HCT116 (cell line): ENCODE measurements at regions not wholly inside any gene's neighbourhood (a gene's known extent, or its start where the extent isn't known, plus 50 kb on each side); places are given as distances from the start of the nearest gene placed in this dataset.

Source experiments
- ATAC-seq: fragments of 200-7000 bp; cut with Tn5 transposase; 2 replicates; pipeline ENCODE4 v1.9.1; 2020; ENCODE audit warnings: mild to moderate bottlenecking, moderate library complexity
- BruUV-seq: library from RNA; stranded (reverse); fragments of 400-500 nt; replicated peaks from 2 replicates; lab custom pipeline; 2021; lab: Mats Ljungman, UMichigan
- CTCF ChIA-PET: fragments of 300-600 bp; sonication (Branson Sonifier 250); formaldehyde crosslinking; loops from one replicate; lab custom pipeline; 2021; ENCODE audit warnings: antibody characterized with exemption; lab: Charles Lee
- POLR2A ChIA-PET: fragments of 300-600, 350-600 bp; sonication (Branson Sonifier 250); formaldehyde crosslinking; loops from one replicate; lab custom pipeline; 2021; ENCODE audit warnings: antibody characterized with exemption; lab: Charles Lee
- RAD21 ChIA-PET, 2 experiments: fragments of 300-600 bp; sonication (Branson Sonifier 250); formaldehyde crosslinking; loops; one replicate each; lab custom pipeline; 2023; ENCODE audit warnings: low total read pairs in 2 of 2; ENCODE audit not compliant: uncharacterized antibody in 2 of 2, unreplicated experiment in 2 of 2, low non-redundant PET in 1 of 2; lab: Charles Lee
- DNase-seq: peaks from one replicate; pipeline ENCODE4 v3.0.0-alpha.2; 2010; ENCODE audit warnings: low read depth, low spot score
- H2AFZ ChIP-seq: fragments of 200-600 bp; shearing (Covaris generic), sonication (generic); 2 replicates; pipeline ENCODE4 v1.6.1; 2017; ENCODE audit warnings: low read depth, mixed run types, mixed read lengths, antibody characterized with exemption, low read length; ENCODE audit not compliant: poor library complexity, severe bottlenecking
- H3K27ac ChIP-seq: 2 replicates; pipeline ENCODE4 v1.5.1; 2012; ENCODE audit warnings: low read depth, low read length
- H3K27me3 ChIP-seq: fragments of 200-600 bp; sonication (generic); 2 replicates; pipeline ENCODE4 v1.6.1; 2016; ENCODE audit warnings: mixed run types, low read length, mixed read lengths; ENCODE audit not compliant: insufficient read depth
- H3K36me3 ChIP-seq, 2 experiments: fragments of 200-500 bp in 1 of 2; fragments of 200-600 bp in 1 of 2; sonication (Bioruptor generic) in 1 of 2; sonication (generic) in 1 of 2; 2 replicates each; pipeline versions ENCODE4 v1.5.1 to v1.6.1; 2014 to 2016; ENCODE audit warnings: low read length in 2 of 2, inconsistent platforms in 1 of 2, mixed read lengths in 1 of 2, mixed run types in 1 of 2; ENCODE audit not compliant: insufficient read depth in 2 of 2, control insufficient read depth in 1 of 2
- H3K4me1 ChIP-seq, 2 experiments: fragments of 200-600 bp in 1 of 2; sonication (generic) in 1 of 2; 2 replicates each; pipeline versions ENCODE4 v1.5.1 to v1.6.1; 2012 to 2017; ENCODE audit warnings: low read length in 2 of 2, inconsistent platforms in 1 of 2, mild to moderate bottlenecking in 1 of 2, mixed read lengths in 1 of 2, mixed run types in 1 of 2, moderate library complexity in 1 of 2; ENCODE audit not compliant: insufficient read depth in 2 of 2, control insufficient read depth in 1 of 2
- H3K4me2 ChIP-seq: fragments of 200-600 bp; sonication (generic); 2 replicates; pipeline ENCODE4 v1.6.1; 2017; ENCODE audit warnings: mixed run types, low read length, mixed read lengths
- H3K4me3 ChIP-seq, 2 experiments: fragments of 200-600 bp in 1 of 2; sonication (generic) in 1 of 2; replicated peaks in 1 of 2; 2 replicates each; pipeline ENCODE4 v1.5.1; 2011 to 2016; ENCODE audit warnings: low read length in 2 of 2, control low read depth in 1 of 2, low read depth in 1 of 2, mild to moderate bottlenecking in 1 of 2, mixed read lengths in 1 of 2, mixed run types in 1 of 2
- H3K79me2 ChIP-seq: fragments of 200-600 bp; sonication (generic); 2 replicates; pipeline ENCODE4 v1.6.1; 2017; ENCODE audit warnings: mild to moderate bottlenecking, mixed run types, low read length, moderate library complexity, mixed read lengths; ENCODE audit not compliant: insufficient read depth
- H3K9ac ChIP-seq: fragments of 200-600 bp; sonication (generic); 2 replicates; pipeline ENCODE4 v1.6.1; 2016; ENCODE audit warnings: low read length, mixed read lengths
- H3K9me2 ChIP-seq: fragments of 200-600 bp; sonication (generic), shearing (Covaris generic); 2 replicates; pipeline ENCODE4 v1.6.1; 2017; ENCODE audit warnings: mixed run types, mild to moderate bottlenecking, moderate library complexity; ENCODE audit not compliant: insufficient read depth
- H3K9me3 ChIP-seq, 2 experiments: fragments of 200-500 bp in 1 of 2; fragments of 200-600 bp in 1 of 2; sonication (Bioruptor generic) in 1 of 2; sonication (generic) in 1 of 2; 2 replicates each; pipeline ENCODE4 v1.6.1; 2014 to 2017; ENCODE audit warnings: low read length in 2 of 2, mixed read lengths in 2 of 2, inconsistent platforms in 1 of 2, low read depth in 1 of 2, mild to moderate bottlenecking in 1 of 2, mixed run types in 1 of 2, moderate library complexity in 1 of 2; ENCODE audit not compliant: control insufficient read depth in 1 of 2, insufficient read depth in 1 of 2
- H4K20me1 ChIP-seq: fragments of 200-600 bp; sonication (generic), shearing (Covaris generic); 2 replicates; pipeline ENCODE4 v1.6.1; 2017; ENCODE audit warnings: mixed run types, mild to moderate bottlenecking, moderate library complexity; ENCODE audit not compliant: insufficient read depth
- CEBPB ChIP-seq: IDR thresholded peaks from 2 replicates; pipeline ENCODE4 v1.6.1; 2012; ENCODE audit warnings: low read depth
- CTCF ChIP-seq, 3 experiments: fragments of 200-600 bp in 1 of 3; sonication (generic) in 1 of 3; IDR thresholded peaks in 2 of 3; conservative IDR thresholded peaks in 1 of 3; 2 replicates each; pipeline ENCODE4 v1.5.1; 2012 to 2017; ENCODE audit warnings: low read depth in 2 of 3, low read length in 2 of 3, antibody characterized with exemption in 1 of 3, borderline replicate concordance in 1 of 3, control low read depth in 1 of 3, mild to moderate bottlenecking in 1 of 3, mixed read lengths in 1 of 3, mixed run types in 1 of 3, moderate library complexity in 1 of 3; ENCODE audit not compliant: insufficient read depth in 1 of 3
- EZH2phosphoT487 ChIP-seq: fragments of 200-600 bp; IDR thresholded peaks from 2 replicates; pipeline ENCODE4 v1.6.1; 2018; ENCODE audit warnings: antibody characterized with exemption, borderline replicate concordance
- FOSL1 ChIP-seq: IDR thresholded peaks from 2 replicates; pipeline ENCODE4 v1.6.1; 2012; ENCODE audit warnings: low read depth
- MAX ChIP-seq: IDR thresholded peaks from 2 replicates; pipeline ENCODE4 v1.6.1; 2012
- POLR2A ChIP-seq: IDR thresholded peaks from 2 replicates; pipeline ENCODE4 v1.7.0; 2011; ENCODE audit warnings: borderline replicate concordance; ENCODE audit not compliant: insufficient read depth, insufficient read length; ENCODE audit errors: extremely low read depth
- POLR2AphosphoS5 ChIP-seq: IDR thresholded peaks from 2 replicates; pipeline ENCODE4 v1.6.1; 2011; ENCODE audit warnings: mild to moderate bottlenecking, low read depth, low read length, moderate library complexity
- RAD21 ChIP-seq: IDR thresholded peaks from 2 replicates; pipeline ENCODE4 v1.6.1; 2012; ENCODE audit warnings: low read depth, mild to moderate bottlenecking
- SIN3A ChIP-seq: IDR thresholded peaks from 2 replicates; pipeline ENCODE4 v1.6.1; 2012; ENCODE audit warnings: low read depth
- SP1 ChIP-seq: IDR thresholded peaks from 2 replicates; pipeline ENCODE4 v1.6.1; 2012; ENCODE audit warnings: low read depth
- TCF7L2 ChIP-seq: IDR thresholded peaks from 2 replicates; pipeline ENCODE4 v1.7.0; 2011; ENCODE audit warnings: borderline replicate concordance, inconsistent platforms; ENCODE audit not compliant: insufficient read depth, insufficient read length; ENCODE audit errors: extremely low read depth
- YY1 ChIP-seq: IDR thresholded peaks from 2 replicates; pipeline ENCODE4 v1.6.1; 2011; ENCODE audit warnings: low read length, low read depth, moderate library complexity, mild to moderate bottlenecking; ENCODE audit not compliant: insufficient replicate concordance; ENCODE audit errors: extremely low read depth
- ZFX ChIP-seq: fragments of 450-650 bp; IDR thresholded peaks from 2 replicates; pipeline ENCODE4 v1.6.1; 2017
- ZNF274 ChIP-seq: fragments of 200-500 bp; sonication (Bioruptor generic); IDR thresholded peaks from 2 replicates; pipeline ENCODE4 v1.6.1; 2014; ENCODE audit warnings: mild to moderate bottlenecking, low read depth, low read length, inconsistent platforms
- intact Hi-C: fragments of 100-400 bp; cut with micrococcal nuclease; formaldehyde crosslinking; loops from 2 replicates; pipeline ENCODE4 v1.10.0; 2022
- TF ChIP-seq, protein P1 (sequence below): IDR thresholded peaks from 2 replicates; pipeline ENCODE4 v1.6.1; 2012
- TF ChIP-seq, protein P2 (sequence below): IDR thresholded peaks from 2 replicates; pipeline ENCODE4 v1.6.1; 2012; ENCODE audit warnings: low read depth

DNA sequence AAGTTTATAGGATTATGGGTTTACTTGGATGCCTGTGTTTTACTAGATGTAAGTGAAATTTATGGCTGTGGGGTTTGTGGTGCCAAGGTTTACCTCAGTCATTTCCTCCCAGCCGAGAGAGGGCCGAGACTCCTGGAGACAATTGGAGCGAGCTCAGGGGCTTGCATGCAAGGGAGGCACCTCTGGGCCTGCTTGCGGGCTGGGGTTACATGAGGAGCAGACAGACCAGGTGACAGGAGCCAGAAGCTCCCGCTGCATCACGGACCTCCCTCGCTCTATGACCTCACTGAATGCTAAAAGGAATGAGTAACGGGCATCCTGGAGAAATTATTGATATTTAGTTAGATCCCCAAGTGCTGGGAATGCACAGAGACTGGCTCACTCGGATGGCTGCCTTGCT lies 275.2 kb upstream of the KIRREL3 start:
- intact Hi-C loops = no loop called here
- Histone ChIP-seq H3K9ac (no peak overlapping the region), H3K27me3 (no peaks in the 10 kb centered on the region), H3K4me3 (no peak overlapping the region), H3K27ac (no peak overlapping the region), H2AFZ (no peak overlapping the region), H3K79me2 (no peaks in the 10 kb centered on the region), H4K20me1 (no peaks in the 10 kb centered on the region), H3K36me3 (no peaks in the 10 kb centered on the region), H3K9me2 (no peaks in the 10 kb centered on the region), H3K4me1 (no peaks in the 10 kb centered on the region), H3K4me2 (no peak overlapping the region), H3K9me3 (peaks cover 11 to 15% of the 10 kb centered on the region in 2 experiments; a peak in 2 of 4 replicates)
- DNase-seq = no peak
- no TSS peak for BruUV-seq
- TF ChIP-seq SP1 = no peak
- TF ChIP-seq YY1 = no peak
- TF ChIP-seq POLR2A = no peak
- no peak for TF ChIP-seq SIN3A
- no peak for ATAC-seq
- ChIA-PET CTCF (no interaction called here), RAD21 (no interaction called here), POLR2A (no interaction called here)

GRCh38 chr11:127274328-127274676 lies 273.7 kb upstream of the KIRREL3 start:
- no peaks in the 10 kb centered on the region for H3K4me1 ChIP-seq
- POLR2A ChIA-PET = no interaction called here
- H3K27ac ChIP-seq = no peak overlapping the region
- ATAC-seq (no peak), DNase-seq (no peak)
- CTCF ChIA-PET = no interaction called here
- H2AFZ ChIP-seq = no peak overlapping the region
- no peaks in the 10 kb centered on the region for H3K79me2 ChIP-seq
- intact Hi-C loops = no loop called here
- no peak overlapping the region for H3K4me3 ChIP-seq
- H3K9ac ChIP-seq = no peak overlapping the region
- BruUV-seq = no TSS peak
- H3K4me2 ChIP-seq = no peak overlapping the region
- no peaks in the 10 kb centered on the region for H4K20me1 ChIP-seq
- RAD21 ChIA-PET = no interaction called here
- H3K36me3 ChIP-seq = no peaks in the 10 kb centered on the region
- no peaks in the 10 kb centered on the region for H3K27me3 ChIP-seq
- peaks cover 11 to 15% of the 10 kb centered on the region in 2 experiments; a peak in 2 of 4 replicates for H3K9me3 ChIP-seq
- H3K9me2 ChIP-seq = no peaks in the 10 kb centered on the region
- TF ChIP-seq ZFX (no peak), TCF7L2 (no peak), EZH2phosphoT487 (no peak), MAX (no peak), SP1 (no peak), FOSL1 (no peak), RAD21 (no peak), POLR2AphosphoS5 (no peak), CTCF (IDR thresholded peaks at IDR 0.05 in 2 of 3, conservative IDR thresholded peaks at IDR 0.05 in 1 of 3; ENCODE audit: borderline replicate concordance in 1 of 3, insufficient read depth in 1 of 3, low read depth in 2 of 3, low read length in 2 of 3) (no peak), CEBPB (no peak), YY1 (no peak), ZNF274 (no peak)
- TF ChIP-seq, protein P1, sequence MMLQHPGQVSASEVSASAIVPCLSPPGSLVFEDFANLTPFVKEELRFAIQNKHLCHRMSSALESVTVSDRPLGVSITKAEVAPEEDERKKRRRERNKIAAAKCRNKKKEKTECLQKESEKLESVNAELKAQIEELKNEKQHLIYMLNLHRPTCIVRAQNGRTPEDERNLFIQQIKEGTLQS = no peak
- TF ChIP-seq, protein P2, sequence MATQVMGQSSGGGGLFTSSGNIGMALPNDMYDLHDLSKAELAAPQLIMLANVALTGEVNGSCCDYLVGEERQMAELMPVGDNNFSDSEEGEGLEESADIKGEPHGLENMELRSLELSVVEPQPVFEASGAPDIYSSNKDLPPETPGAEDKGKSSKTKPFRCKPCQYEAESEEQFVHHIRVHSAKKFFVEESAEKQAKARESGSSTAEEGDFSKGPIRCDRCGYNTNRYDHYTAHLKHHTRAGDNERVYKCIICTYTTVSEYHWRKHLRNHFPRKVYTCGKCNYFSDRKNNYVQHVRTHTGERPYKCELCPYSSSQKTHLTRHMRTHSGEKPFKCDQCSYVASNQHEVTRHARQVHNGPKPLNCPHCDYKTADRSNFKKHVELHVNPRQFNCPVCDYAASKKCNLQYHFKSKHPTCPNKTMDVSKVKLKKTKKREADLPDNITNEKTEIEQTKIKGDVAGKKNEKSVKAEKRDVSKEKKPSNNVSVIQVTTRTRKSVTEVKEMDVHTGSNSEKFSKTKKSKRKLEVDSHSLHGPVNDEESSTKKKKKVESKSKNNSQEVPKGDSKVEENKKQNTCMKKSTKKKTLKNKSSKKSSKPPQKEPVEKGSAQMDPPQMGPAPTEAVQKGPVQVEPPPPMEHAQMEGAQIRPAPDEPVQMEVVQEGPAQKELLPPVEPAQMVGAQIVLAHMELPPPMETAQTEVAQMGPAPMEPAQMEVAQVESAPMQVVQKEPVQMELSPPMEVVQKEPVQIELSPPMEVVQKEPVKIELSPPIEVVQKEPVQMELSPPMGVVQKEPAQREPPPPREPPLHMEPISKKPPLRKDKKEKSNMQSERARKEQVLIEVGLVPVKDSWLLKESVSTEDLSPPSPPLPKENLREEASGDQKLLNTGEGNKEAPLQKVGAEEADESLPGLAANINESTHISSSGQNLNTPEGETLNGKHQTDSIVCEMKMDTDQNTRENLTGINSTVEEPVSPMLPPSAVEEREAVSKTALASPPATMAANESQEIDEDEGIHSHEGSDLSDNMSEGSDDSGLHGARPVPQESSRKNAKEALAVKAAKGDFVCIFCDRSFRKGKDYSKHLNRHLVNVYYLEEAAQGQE = no peak
